AG08396 (cell line): ENCODE measurements at regions not wholly inside any gene's neighbourhood (a gene's known extent, or its start where the extent isn't known, plus 50 kb on each side); places are given as distances from the start of the nearest gene placed in this dataset.
A peak's percentile ranks its signal among the peaks of the same experiment; 100 is the strongest.

Source experiments
- DNase-seq: peaks from one replicate; pipeline ENCODE4 v3.0.0; 2012; ENCODE audit warnings: low spot score, mixed read lengths

- no peak for DNase-seq
Measured at GRCh38 chr6:113149511-113149910, 707.6 kb upstream of the MARCKS start.

GRCh38 chr6:113160306-113161017, 696.7 kb upstream of the MARCKS start:
- DNase-seq, result no peak

DNA sequence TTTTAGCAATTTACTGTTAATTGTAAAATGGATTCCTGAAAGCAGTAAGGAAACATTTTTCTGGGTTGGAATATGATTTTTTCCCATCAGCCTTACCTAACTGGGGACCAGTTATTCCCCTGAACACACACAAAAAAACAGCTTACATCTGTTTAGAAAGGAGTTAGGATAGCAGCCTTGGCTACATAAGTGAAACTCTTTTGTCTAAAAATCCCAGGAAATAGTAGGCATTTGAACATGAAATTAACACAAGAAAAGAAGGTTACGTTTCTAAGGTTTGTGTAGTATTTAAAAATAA, 696.2 kb upstream of the MARCKS start:
- no peak for DNase-seq

- DNase-seq, result no peak
Measured at GRCh38 chr6:113162739-113163138, 694.4 kb upstream of the MARCKS start.

DNA sequence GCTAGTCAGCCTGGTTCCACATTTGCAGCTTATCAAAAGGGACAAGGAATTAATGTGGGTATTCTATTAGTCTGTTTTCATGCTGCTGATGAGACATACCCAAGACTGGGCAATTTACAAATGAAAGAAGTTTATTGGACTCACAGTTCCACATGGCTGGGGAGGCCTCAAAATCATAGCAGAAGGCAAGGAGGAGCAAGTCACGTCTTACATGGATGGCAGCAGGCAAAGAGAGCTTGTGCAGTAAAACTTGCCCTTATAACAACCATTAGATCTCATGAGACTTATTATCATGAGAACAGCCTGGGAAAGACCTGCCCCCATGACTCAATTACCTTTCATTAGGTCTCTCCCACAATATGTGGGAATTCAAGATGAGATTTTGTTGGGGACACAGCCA, 689.1 kb upstream of the MARCKS start:
- no peak for DNase-seq

- DNase-seq, result no peak
Measured at GRCh38 chr6:113169484-113169883, 687.7 kb upstream of the MARCKS start.

DNA sequence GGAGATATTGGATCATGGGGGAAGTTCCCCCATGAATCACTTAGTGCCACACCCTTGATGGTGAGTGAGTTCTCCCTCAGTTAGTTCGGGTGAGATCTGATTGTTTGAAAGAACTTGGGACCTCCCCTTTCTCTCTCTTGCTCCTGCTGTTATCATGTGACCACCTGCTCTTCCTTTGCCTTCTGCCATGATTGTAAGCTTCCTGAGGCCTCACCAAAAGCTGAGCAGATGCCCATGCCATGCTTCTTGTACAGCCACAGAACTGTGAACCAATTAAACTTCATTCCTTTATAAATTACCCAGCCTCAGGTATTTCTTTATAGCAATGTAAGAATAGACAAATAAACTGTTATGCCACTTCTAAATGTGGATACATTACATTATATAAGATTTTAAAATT, 686.7 kb upstream of the MARCKS start:
- no peak for DNase-seq

DNA sequence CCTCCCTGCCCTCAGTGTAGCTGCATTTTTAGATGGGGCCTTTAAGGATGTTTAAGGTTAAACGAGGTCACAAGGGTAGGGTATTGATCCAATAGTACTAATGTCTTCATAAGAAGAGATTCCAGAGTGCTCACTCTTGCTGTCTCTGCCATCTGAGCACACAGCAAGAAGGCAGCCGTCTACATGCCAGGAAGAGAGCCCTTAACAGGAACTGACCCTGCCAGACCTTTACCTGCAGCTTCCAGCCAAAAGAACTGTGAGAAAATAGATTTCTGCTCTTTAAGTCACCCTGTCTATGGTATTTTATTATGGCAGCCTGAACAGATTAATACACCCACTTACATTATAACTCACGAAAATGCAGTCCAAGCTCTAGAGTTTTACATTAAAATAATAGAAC, 685.3 kb upstream of the MARCKS start:
- no peak for DNase-seq

DNA sequence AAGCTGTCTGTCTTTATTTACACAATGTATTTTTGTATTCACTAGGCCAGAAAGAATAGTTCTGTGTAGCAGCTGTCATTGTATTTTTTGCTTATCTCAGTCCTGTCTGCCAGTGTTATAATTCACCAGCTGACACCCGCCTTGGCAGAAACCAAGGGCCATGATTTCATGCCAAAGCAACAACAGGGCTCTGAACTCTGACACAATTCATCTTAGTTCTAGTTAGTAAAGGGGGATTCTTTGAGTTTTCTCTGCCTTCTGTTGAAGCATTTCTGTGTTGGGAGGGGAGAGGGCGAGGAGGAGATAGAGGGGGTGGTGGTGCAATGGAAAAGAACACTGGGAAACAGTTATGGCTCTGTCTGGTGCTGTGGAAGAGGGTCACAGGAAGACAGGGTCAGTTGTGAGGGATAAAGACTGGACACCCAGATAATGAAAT, 684.6 kb upstream of the MARCKS start:
- DNase-seq, result no peak

GRCh38 chr6:113178349-113178748, 678.8 kb upstream of the MARCKS start:
- no peak for DNase-seq

GRCh38 chr6:113181164-113181563, 676.0 kb upstream of the MARCKS start:
- no peak for DNase-seq

DNA sequence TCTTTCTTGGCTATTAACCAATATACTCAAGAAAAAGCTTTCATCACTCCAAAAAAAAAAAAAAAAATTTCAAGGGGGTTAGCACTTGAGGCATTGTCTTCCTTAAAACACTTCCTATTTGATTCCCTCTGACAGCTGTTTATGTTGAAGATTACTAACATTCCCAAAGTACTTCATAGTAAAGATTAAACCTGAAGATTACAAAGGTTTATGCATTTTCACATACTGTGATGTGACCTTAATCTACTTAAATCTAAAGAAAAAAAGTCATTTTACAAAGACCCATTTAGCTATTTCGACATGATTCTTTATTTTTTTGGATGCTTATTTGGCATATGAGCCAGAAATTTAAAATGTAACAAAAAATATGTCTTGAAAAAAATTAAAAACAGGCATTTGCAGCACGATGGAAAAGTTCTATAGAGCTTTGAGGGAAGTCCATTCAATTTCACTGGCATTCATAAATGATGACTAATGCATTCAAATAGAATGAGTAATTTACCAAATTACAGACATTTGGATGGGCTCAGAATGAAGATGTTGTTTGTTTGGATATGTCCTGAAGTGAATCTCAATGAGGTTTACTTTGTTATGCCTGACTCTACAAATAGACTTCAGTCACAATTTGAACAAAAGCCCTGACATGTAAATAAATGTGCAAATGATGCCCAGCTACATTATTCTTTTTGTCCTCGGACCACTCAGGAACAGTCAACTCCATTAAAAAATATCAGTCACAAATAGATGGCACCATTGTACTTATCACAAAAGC, 674.6 kb upstream of the MARCKS start:
- peak; percentile 27 for DNase-seq

- peak; percentile 39 for DNase-seq
Measured at GRCh38 chr6:113184291-113184690, 672.9 kb upstream of the MARCKS start.

DNA sequence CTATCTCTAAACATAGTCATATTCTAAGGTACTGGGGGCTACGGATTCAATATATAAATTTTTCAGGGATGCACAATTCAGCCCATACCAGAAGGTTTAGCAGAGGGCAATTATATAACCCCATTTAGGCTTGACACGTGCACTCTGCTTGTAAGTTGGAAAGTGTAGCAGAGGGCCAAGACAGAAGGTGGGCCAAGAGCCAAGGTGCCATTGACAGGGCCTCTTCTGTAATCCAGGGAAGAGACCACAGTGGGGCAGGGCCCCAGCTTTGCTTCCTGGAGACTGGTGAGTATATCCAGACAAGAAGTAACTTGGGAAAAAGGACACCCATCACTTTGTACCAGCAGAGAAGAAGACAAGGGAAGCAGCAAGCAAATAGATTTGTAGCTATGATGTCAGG, 672.4 kb upstream of the MARCKS start:
- DNase-seq, result no peak

DNA sequence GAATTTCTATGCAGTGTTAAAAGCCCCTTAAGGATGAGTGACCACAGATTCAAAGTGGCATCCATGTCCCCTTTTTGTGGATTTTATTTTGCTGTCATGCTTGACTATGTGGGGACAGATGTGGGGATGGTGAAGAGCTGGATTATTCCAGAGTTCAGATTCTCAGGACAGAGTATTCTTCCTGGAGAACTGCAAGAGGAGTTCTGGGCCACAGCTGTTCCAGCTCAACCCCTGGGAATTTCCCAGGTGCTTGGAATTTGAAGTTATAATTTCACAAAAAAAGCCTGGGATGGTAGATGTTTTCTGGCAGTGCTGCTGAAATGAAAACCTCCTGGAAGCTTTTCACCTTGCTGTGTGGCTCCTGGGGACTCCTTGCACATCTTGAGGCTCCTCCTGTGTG, 671.8 kb upstream of the MARCKS start:
- no peak for DNase-seq

DNA sequence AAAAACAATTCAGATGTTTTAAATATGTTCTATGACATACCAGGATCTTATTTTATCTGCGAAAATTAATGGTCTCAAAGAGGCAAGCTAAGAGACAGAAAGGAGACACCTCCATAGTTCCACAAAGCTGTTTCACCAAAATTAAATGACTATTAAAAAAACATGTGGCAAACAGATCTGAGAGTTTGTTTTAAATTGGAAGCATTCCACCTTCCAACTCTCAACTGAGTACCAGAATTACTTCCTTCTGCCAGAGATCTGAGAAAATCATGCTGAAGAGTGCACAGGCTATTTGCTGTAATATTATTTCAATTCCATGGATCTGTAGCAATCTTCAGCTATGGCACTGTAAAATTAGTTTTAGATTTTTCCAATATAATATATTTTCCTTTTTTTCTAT, 669.5 kb upstream of the MARCKS start:
- no peak for DNase-seq

GRCh38 chr6:113188962-113189361, 668.2 kb upstream of the MARCKS start:
- DNase-seq, result no peak

- no peak for DNase-seq
Measured at GRCh38 chr6:113190170-113190569, 667.0 kb upstream of the MARCKS start.

DNA sequence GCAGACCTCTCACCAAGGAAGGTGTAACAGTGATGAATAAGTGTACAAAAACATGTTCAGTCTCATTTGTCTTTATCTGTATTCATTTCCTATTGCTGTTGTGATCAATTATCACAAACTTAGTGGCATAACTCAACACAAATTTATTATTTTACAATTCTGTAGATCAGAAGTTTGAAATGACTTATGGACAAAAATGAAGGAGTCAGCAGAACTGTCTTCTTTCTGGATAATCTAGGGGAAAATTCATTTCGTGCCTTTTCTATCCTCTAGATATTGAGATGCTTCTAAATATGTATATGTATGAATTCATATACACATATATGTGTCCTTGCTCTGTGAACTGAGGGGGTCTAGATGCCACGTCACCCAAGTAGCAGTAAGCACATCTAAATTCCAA, 663.1 kb upstream of the MARCKS start:
- no peak for DNase-seq

DNA sequence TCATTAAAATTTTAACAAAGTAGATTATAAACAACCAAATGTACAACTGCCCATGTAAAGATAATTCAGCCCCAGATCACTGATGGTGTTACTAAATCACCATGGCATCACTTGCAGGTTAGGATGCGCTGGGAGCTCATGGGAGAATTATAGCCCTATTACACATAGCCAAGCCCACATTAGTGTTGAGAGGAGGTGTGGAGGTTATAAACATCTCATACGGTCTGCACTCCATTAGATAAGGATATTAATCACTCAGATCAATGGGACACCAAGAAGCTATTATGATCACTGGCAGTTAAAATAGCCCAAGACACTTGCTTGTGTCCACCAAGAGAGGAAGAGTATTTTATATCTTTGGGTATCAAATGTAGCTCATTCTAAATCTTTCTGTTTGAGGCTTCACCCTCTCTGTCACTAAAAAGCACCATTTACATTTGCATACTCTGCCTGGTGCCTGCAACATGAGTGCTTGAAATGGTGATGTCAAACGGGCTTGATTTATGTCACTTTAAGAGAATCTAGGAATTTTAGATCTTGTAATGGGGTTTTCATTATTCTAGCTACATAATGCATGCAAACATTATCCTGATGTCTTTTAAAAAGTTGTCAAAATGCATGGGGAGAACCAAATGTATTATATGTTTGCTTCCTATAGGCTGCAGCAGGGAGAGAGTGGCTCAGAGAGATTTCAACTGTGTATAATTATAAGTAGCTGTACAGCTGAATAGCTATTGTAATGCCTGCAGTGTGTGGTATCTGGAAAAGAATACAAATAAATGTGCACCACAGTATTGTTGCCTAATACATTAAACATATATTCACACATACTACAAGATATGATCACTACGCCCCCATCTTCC, 654.1 kb upstream of the MARCKS start:
- no peak for DNase-seq

DNA sequence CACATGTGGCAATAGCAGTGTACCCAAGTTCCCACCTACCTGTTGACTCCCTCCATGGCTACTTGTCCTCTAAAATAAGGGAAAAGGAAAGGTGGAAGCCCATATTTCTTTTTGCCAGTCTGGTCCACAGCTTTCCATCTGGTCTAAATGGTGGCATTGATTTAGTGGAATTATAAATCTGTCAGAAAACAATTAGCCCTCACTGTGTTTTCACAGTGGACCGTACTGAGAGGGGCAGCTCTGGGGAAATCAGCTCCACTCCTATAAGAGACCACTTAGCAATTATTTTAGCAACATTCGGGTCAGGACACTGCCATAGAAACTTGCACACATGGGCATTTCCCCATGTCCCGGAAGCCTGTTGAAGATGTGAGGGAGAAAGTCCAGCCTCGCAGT, 653.4 kb upstream of the MARCKS start:
- no peak for DNase-seq

- no peak for DNase-seq
Measured at GRCh38 chr6:113205553-113205952, 651.6 kb upstream of the MARCKS start.

DNA sequence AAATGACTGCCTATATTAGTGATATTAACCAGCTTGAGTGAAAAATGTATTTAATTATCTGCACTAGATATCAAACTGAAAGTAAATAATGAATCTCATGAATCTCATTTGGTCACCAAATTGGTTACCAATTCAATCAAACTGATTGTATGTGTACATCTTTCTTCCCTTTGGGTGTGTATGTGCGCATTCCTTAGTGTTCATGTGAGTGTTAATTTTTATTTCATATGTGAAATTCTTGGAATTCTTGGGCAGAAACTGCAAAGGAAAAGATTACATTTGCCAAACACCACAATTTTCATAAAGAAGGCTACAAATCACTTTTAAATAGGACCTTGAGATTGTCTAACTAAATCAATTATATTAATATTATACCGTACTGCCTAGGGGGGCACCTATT, 648.4 kb upstream of the MARCKS start:
- DNase-seq, result no peak
